ENCODE measurements at regions not wholly inside any gene's neighbourhood (a gene's known extent, or its start where the extent isn't known, plus 50 kb on each side); places are given as distances from the start of the nearest gene placed in this dataset.
A peak's percentile ranks its signal among the peaks of the same experiment; 100 is the strongest.

GRCh38 chr1:83770319-83770661 lies 228.6 kb downstream of the TTLL7 start:
- Histone ChIP-seq H3K27me3 (replicated peaks; ENCODE audit: insufficient read depth, low read depth, low read length, poor library complexity) (peaks cover 62% of the 10 kb centered on the region), H3K9me3 (ENCODE audit: low read depth, low read length, poor library complexity, severe bottlenecking) (no peaks in the 10 kb centered on the region), H3K4me3 (ENCODE audit: low read depth, low read length, poor library complexity, severe bottlenecking) (no peak overlapping the region), H3K4me1 (ENCODE audit: insufficient read depth, low read length, poor library complexity, severe bottlenecking) (peaks cover 13% of the 10 kb centered on the region), H3K27ac (ENCODE audit: low read depth, low read length, poor library complexity, severe bottlenecking) (no peak overlapping the region), H3K36me3 (ENCODE audit: insufficient read depth, low read length, poor library complexity, severe bottlenecking) (no peaks in the 10 kb centered on the region)
- intact Hi-C loops (cut with micrococcal nuclease; ENCODE audit: unreplicated experiment), result no loop called here
- ChIA-PET POLR2A (ENCODE audit: low non-redundant PET) (no interaction called here), CTCF (no interaction called here)
- DNase-seq (ENCODE audit: low spot score), result no peak
- TF ChIP-seq EZH2 (IDR thresholded peaks at IDR 0.05; ENCODE audit: borderline replicate concordance, low read depth, low read length, poor library complexity, severe bottlenecking) (no peak), CTCF (conservative IDR thresholded peaks at IDR 0.05; ENCODE audit: low read depth, low read length) (no peak)
- BruUV-seq (replicated peaks), result no TSS peak

- DNase-seq (ENCODE audit: low spot score), result peak; percentile 82
- no peaks in the 10 kb centered on the region for H3K9me3 ChIP-seq (ENCODE audit: low read depth, low read length, poor library complexity, severe bottlenecking)
- ChIA-PET CTCF (no interaction called here), POLR2A (ENCODE audit: low non-redundant PET) (no interaction called here)
- H3K36me3 ChIP-seq (ENCODE audit: insufficient read depth, low read length, poor library complexity, severe bottlenecking), result no peaks in the 10 kb centered on the region
- no TSS peak for BruUV-seq (replicated peaks)
- H3K4me3 ChIP-seq (ENCODE audit: low read depth, low read length, poor library complexity, severe bottlenecking), result no peak overlapping the region
- TF ChIP-seq EZH2 (IDR thresholded peaks at IDR 0.05; ENCODE audit: borderline replicate concordance, low read depth, low read length, poor library complexity, severe bottlenecking) (no peak), CTCF (conservative IDR thresholded peaks at IDR 0.05; ENCODE audit: low read depth, low read length) (no peak)
- peaks cover 63% of the 10 kb centered on the region for H3K27me3 ChIP-seq (replicated peaks; ENCODE audit: insufficient read depth, low read depth, low read length, poor library complexity)
- H3K4me1 ChIP-seq (ENCODE audit: insufficient read depth, low read length, poor library complexity, severe bottlenecking), result peaks cover 13% of the 10 kb centered on the region
- intact Hi-C loops (cut with micrococcal nuclease; ENCODE audit: unreplicated experiment), result no loop called here
- H3K27ac ChIP-seq (ENCODE audit: low read depth, low read length, poor library complexity, severe bottlenecking), result no peak overlapping the region
Observed at GRCh38 chr1:83769594-83770318, 229.2 kb downstream of the TTLL7 start.

- CTCF ChIA-PET, result no interaction called here
- TF ChIP-seq EZH2 (IDR thresholded peaks at IDR 0.05; ENCODE audit: borderline replicate concordance, low read depth, low read length, poor library complexity, severe bottlenecking), result no peak
- no peak for TF ChIP-seq CTCF (conservative IDR thresholded peaks at IDR 0.05; ENCODE audit: low read depth, low read length)
Observed at GRCh38 chr1:83769072-83769471, 229.9 kb downstream of the TTLL7 start.

More at GRCh38 chr1:83769072-83769471, 229.9 kb downstream of the TTLL7 start:
- no TSS peak for BruUV-seq (replicated peaks)
- Histone ChIP-seq H3K27me3 (replicated peaks; ENCODE audit: insufficient read depth, low read depth, low read length, poor library complexity) (peaks cover 63% of the 10 kb centered on the region), H3K9me3 (ENCODE audit: low read depth, low read length, poor library complexity, severe bottlenecking) (no peaks in the 10 kb centered on the region), H3K4me1 (ENCODE audit: insufficient read depth, low read length, poor library complexity, severe bottlenecking) (peaks cover 16% of the 10 kb centered on the region), H3K36me3 (ENCODE audit: insufficient read depth, low read length, poor library complexity, severe bottlenecking) (no peaks in the 10 kb centered on the region), H3K27ac (ENCODE audit: low read depth, low read length, poor library complexity, severe bottlenecking) (no peak overlapping the region), H3K4me3 (ENCODE audit: low read depth, low read length, poor library complexity, severe bottlenecking) (no peak overlapping the region)
- intact Hi-C loops (cut with micrococcal nuclease; ENCODE audit: unreplicated experiment), result no loop called here
- peak; percentile 24 for DNase-seq (ENCODE audit: low spot score)
- POLR2A ChIA-PET (ENCODE audit: low non-redundant PET), result no interaction called here

All from A673 (cell line).